Loucy (cell line): ENCODE measurements at regions not wholly inside any gene's neighbourhood (a gene's known extent, or its start where the extent isn't known, plus 50 kb on each side); places are given as distances from the start of the nearest gene placed in this dataset.
"Not testable (repeated sequence)": the region's sequence is repeated elsewhere in the genome, so short reads cannot be mapped to it uniquely, and the experiment has no call there.

Experiments
- H2AFZ ChIP-seq: fragments of 200-600 bp; sonication (generic); 2 replicates; pipeline ENCODE4 v1.6.0; 2016; ENCODE audit warnings: antibody characterized with exemption, mild to moderate bottlenecking, low read length, moderate library complexity
- H3F3A ChIP-seq: fragments of 200-600 bp; 2 replicates; pipeline ENCODE4 v1.6.0; 2016; ENCODE audit warnings: antibody characterized with exemption, low read depth, mild to moderate bottlenecking
- H3K27me3 ChIP-seq: fragments of 200-600 bp; sonication (generic); 2 replicates; pipeline ENCODE4 v1.6.1; 2014; ENCODE audit warnings: low read length, mild to moderate bottlenecking; ENCODE audit not compliant: insufficient read depth, poor library complexity, severe bottlenecking
- H3K36me3 ChIP-seq: fragments of 200-600 bp; sonication (generic); 2 replicates; pipeline ENCODE4 v1.6.1; 2016; ENCODE audit warnings: low read length; ENCODE audit not compliant: insufficient read depth
- H3K4me1 ChIP-seq: fragments of 200-600 bp; sonication (generic); 2 replicates; pipeline ENCODE4 v1.5.1; 2014; ENCODE audit warnings: low read length, mild to moderate bottlenecking; ENCODE audit not compliant: insufficient read depth, poor library complexity, severe bottlenecking
- H3K4me2 ChIP-seq: fragments of 200-600 bp; sonication (generic); 2 replicates; pipeline ENCODE4 v1.6.0; 2014; ENCODE audit warnings: antibody characterized with exemption, low read length, low read depth, mild to moderate bottlenecking; ENCODE audit not compliant: poor library complexity, severe bottlenecking
- H3K4me3 ChIP-seq: fragments of 200-600 bp; sonication (generic); 2 replicates; pipeline ENCODE4 v1.5.1; 2014; ENCODE audit warnings: low read length, mild to moderate bottlenecking, mixed read lengths; ENCODE audit not compliant: poor library complexity, severe bottlenecking
- H3K79me2 ChIP-seq: fragments of 200-600 bp; sonication (generic); 2 replicates; pipeline ENCODE4 v1.6.1; 2014; ENCODE audit warnings: low read length; ENCODE audit not compliant: insufficient read depth
- H3K9ac ChIP-seq: fragments of 200-600 bp; sonication (generic); 2 replicates; pipeline ENCODE4 v1.6.0; 2014; ENCODE audit warnings: mild to moderate bottlenecking, low read depth, low read length, moderate library complexity; ENCODE audit not compliant: poor library complexity, severe bottlenecking
- H3K9me2 ChIP-seq: fragments of 200-600 bp; sonication (generic); replicated peaks from 2 replicates; pipeline ENCODE4 v1.6.1; 2016; ENCODE audit warnings: low read depth, low read length, mixed read lengths
- H3K9me3 ChIP-seq: fragments of 200-600 bp; sonication (generic); 2 replicates; pipeline ENCODE4 v1.6.1; 2014; ENCODE audit warnings: mild to moderate bottlenecking, antibody characterized with exemption, low read length, low read depth; ENCODE audit not compliant: insufficient read depth
- H4K20me1 ChIP-seq: fragments of 200-600 bp; sonication (generic); 2 replicates; pipeline ENCODE4 v1.6.0; 2014; ENCODE audit warnings: antibody characterized with exemption, low read length, mild to moderate bottlenecking; ENCODE audit not compliant: insufficient read depth, poor library complexity, severe bottlenecking

DNA sequence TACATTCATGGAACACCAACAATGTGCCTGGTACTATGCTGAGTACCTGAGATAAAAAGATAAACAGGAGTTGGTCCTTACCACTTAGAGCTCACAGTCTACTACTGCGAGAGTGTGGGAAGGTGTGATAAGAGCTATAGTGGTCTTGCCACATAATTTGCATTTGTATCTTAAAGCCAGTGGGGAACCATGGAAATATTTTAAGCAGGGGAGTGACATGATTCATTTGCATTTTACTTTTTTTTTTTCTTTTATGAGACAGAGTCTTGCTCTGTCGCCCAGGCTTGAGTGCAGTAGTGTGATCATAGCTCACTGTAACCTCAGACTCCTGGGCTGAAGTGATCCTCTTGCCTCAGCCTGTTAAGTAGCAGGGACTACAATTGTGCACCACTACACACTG is 53.6 kb downstream of the SRGAP2 start:
- H3K9ac ChIP-seq, H3K36me3 ChIP-seq, H3K4me2 ChIP-seq, H3K4me1 ChIP-seq, H3K9me3 ChIP-seq, H3K4me3 ChIP-seq, H3K9me2 ChIP-seq, H2AFZ ChIP-seq, H3K27me3 ChIP-seq, H3F3A ChIP-seq, H3K79me2 ChIP-seq, H4K20me1 ChIP-seq: not testable (repeated sequence)

DNA sequence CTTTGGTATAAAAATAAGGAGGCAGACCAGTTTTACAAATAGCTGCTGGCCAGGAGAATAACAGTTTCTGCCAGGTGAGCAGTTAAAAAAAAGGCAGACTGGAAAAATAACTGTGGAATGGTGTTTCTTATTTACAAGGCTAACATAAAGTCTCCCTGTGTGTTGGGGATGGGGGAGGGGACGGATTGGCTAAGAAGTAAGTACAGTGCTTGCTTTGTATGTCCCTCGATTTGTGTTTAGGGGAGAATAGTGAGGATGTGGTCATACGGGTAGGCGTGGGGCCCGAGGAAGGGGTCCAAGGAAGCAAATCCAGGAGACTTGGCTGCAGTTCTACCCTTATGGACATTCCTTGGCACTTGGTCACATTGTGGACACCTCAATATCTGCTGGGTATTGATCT is 58.1 kb downstream of the SRGAP2 start:
- H3K27me3 ChIP-seq, H3K4me3 ChIP-seq, H3K9me2 ChIP-seq, H3F3A ChIP-seq, H3K9me3 ChIP-seq, H2AFZ ChIP-seq, H3K36me3 ChIP-seq, H4K20me1 ChIP-seq, H3K9ac ChIP-seq, H3K4me2 ChIP-seq, H3K79me2 ChIP-seq, H3K4me1 ChIP-seq: not testable (repeated sequence)

DNA sequence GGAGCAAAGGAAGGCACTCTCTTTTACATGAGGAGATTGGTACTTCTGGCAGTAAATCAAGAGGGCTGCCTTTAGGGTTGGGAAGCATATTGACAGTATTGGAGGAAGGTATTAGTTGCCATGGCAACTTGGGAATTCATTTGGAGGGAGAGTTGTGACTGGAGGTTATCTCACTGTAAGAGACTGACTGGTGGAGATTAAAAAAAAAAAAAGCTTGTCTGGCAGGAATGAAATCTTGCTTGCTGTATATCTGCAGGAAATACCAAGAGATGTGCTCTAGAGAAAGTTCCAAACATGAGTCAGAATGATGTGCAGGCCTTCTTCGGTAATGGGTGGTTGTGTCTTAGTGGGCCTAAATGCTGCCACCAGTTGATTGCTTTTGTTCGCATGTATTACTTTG is 59.1 kb downstream of the SRGAP2 start:
- H3K4me1 ChIP-seq, H3F3A ChIP-seq: not testable (repeated sequence)

DNA sequence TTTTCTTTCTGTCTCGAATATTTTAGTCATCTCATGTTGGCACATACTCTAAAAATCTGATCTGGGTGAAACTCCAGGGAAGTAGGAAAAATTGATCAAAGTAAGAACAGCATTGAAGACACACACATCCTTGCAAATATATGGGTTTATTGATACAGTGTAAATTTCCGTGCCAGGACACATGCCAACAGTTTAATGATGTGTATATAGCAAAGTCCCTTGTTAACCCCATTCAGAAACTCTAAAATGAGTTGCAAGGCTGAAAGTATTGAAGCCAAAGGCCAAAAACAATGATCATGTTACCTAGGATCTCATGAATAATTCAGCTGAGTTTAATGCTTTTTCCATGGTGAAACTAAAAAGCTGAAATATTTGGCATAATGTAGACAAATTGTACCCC is 61.6 kb downstream of the SRGAP2 start:
- not testable (repeated sequence) for H3K9ac ChIP-seq, H3K36me3 ChIP-seq, H3K27me3 ChIP-seq, H3F3A ChIP-seq, H3K4me1 ChIP-seq, H3K4me2 ChIP-seq, H3K9me2 ChIP-seq, H2AFZ ChIP-seq, H3K79me2 ChIP-seq, H4K20me1 ChIP-seq, H3K9me3 ChIP-seq, H3K4me3 ChIP-seq

More for the DNA sequence above, 59.1 kb downstream of the SRGAP2 start:
- not testable (repeated sequence) for H3K36me3 ChIP-seq, H3K27me3 ChIP-seq, H2AFZ ChIP-seq, H3K4me2 ChIP-seq, H4K20me1 ChIP-seq, H3K4me3 ChIP-seq, H3K9me2 ChIP-seq, H3K79me2 ChIP-seq, H3K9me3 ChIP-seq, H3K9ac ChIP-seq

DNA sequence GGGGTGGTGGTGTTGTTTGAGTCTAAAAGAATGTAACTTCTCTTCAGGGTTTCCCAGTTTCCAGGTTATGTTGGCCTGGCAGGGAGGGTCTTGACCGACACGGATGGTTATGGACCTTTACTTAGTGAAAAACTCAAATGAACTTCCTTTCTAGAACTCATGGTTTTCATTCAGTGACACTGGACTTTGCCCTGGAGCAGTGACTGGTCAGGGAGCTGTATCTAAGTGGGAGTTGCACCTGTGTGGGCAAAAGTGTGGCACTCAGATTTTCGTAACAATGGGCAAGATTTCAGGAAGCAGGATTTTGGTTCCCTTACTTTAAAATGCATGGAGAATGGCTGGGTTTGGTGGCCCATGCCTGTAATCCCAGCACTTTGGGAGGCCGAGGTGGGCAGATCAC is 67.8 kb downstream of the SRGAP2 start:
- H3K36me3 ChIP-seq, H3K4me3 ChIP-seq, H3K4me2 ChIP-seq, H3K9ac ChIP-seq, H3K79me2 ChIP-seq, H3K9me3 ChIP-seq, H2AFZ ChIP-seq, H3K27me3 ChIP-seq, H4K20me1 ChIP-seq, H3F3A ChIP-seq, H3K4me1 ChIP-seq, H3K9me2 ChIP-seq: not testable (repeated sequence)

DNA sequence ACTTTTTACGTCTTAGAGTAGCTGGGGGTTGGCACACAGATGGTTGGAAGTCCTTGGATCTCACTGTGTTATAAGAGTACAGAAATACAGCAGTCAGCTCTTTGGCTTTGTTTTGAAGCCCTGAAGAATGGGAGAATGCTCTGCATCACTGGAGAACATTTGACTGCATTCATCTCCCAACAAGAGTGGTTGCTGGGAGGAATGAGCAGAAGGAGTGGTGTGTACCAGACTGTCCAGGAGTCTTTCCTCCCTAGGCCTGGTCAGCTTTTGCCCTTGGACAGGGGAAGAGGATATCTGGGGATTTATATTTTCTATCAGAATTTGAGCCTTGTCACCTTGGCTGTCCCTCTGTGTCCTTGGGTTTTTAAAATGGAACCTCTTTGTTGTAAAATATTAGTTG is 69.8 kb downstream of the SRGAP2 start:
- H3K9ac ChIP-seq, H3K27me3 ChIP-seq, H3K4me3 ChIP-seq, H3K36me3 ChIP-seq, H2AFZ ChIP-seq, H3F3A ChIP-seq, H3K9me3 ChIP-seq, H3K4me1 ChIP-seq, H3K79me2 ChIP-seq, H3K9me2 ChIP-seq, H3K4me2 ChIP-seq, H4K20me1 ChIP-seq: not testable (repeated sequence)

DNA sequence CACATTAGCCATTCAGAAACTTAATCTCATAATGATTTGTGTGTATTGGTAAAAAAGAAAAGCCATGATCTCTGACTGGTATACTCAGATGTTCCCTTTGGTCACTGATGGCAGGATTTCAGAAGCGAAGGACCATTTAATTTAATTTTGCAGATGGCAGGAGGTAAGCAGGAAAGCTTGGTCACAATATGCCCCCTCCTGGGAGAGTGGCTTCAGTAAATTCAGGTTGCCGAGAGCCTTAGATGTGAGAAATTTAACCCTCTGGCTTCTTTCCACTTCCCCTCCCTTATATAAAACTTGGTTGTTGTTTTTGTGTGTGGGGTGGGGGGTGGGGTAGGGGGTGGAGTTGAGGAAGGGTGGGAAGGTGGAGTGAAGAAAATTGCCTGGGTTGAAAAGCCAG is 72.8 kb downstream of the SRGAP2 start:
- not testable (repeated sequence) for H3K27me3 ChIP-seq, H3K36me3 ChIP-seq, H3K4me1 ChIP-seq, H3K79me2 ChIP-seq, H3K9ac ChIP-seq, H3K4me3 ChIP-seq, H4K20me1 ChIP-seq, H3F3A ChIP-seq, H3K4me2 ChIP-seq, H3K9me2 ChIP-seq, H3K9me3 ChIP-seq, H2AFZ ChIP-seq

DNA sequence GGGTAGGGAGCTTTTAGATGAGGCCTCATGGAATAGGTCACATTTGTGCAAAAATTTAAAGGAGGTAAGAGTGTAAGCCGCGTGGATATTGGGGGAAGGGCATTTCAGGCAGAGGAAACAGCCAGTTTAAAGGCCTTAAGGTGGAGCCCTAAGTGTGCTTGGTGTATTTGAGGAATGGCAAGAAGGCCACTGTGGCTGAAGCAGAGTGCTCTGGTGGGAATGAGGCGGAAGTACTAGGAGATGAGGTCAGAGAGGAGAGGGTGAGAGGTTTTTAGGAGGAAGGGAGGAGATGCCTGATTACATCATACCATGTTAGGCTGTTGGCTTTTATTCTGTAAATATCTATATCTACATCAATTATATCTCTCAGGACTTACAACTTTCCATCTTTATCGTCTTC is 75.3 kb downstream of the SRGAP2 start:
- H3K79me2 ChIP-seq, H2AFZ ChIP-seq, H4K20me1 ChIP-seq, H3K4me2 ChIP-seq, H3K27me3 ChIP-seq, H3K4me3 ChIP-seq, H3F3A ChIP-seq, H3K36me3 ChIP-seq, H3K9me3 ChIP-seq, H3K9ac ChIP-seq, H3K9me2 ChIP-seq, H3K4me1 ChIP-seq: not testable (repeated sequence)
